CD4-positive, alpha-beta T cell treated with Interleukin-21 for 1 hour (primary cell): ENCODE measurements at regions not wholly inside any gene's neighbourhood (a gene's known extent, or its start where the extent isn't known, plus 50 kb on each side); places are given as distances from the start of the nearest gene placed in this dataset.

Experiments
- DNase-seq: peaks from one replicate; pipeline ENCODE4 v3.0.0-alpha.2; 2020

- no peak for DNase-seq
Measured at GRCh38 chr5:114644576-114644975, 282.7 kb downstream of the KCNN2 start.

- no peak for DNase-seq
Measured at GRCh38 chr5:114636271-114636670, 274.4 kb downstream of the KCNN2 start.

GRCh38 chr5:114634967-114635901 lies 273.4 kb downstream of the KCNN2 start:
- no peak for DNase-seq

DNA sequence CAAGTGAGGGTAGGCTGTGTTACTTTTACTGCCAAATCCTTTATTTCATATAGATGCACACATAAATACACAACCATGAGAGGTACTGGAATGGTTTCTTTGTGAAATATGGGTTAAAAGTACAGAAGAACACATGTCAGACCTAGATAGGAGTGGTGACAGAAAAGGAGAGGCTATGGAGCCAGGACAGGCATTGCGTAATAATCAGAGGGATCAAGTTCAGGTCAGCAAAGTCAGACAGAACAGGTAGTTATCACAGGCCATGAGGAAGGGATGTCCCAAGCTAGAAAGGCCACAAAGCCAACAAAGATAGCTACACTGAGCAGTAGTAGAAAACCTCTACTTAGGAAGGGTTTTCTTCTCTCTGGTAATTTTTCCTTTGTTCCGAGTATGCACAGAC lies 272.6 kb downstream of the KCNN2 start:
- no peak for DNase-seq

DNA sequence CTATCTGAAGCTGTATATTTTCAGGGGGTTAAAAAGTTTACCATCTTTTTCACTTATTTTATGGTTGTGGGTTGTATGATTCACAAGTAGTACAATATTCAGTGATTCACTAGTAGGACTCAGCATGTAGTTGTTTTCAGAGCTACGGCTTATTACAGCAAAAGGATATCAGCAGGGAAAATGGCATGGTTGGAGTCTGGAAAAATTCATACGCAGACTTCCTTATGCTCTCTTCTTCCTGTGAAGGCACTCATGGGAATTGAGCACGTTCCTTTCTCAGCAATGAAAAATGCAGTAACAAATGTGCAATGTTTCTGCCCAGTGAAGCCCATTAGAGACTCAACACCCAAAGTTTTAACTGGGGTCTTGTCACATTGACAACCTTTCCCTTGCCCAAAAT lies 250.5 kb downstream of the KCNN2 start:
- DNase-seq = no peak

- DNase-seq = no peak
Measured at GRCh38 chr5:114581136-114581535, 219.3 kb downstream of the KCNN2 start.

DNA sequence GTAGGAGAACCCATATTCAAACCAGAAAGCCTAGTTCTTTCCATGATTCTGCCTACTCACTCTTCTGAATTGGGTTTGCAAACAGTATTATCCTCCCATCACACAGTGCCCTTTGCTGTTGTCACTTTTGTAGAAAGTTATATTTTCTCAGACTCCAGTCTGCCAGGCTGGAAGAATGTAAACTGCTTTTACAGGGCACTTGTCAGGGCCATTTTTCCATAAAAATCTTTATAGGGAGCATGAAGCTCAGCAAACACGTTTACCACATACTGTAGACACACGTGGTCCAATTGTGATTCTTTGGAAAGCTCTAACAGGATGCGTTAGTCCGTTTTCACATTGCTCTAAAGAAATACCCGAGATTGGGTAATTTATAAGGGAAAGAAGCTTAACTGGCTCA lies 204.0 kb downstream of the KCNN2 start:
- DNase-seq = no peak

DNA sequence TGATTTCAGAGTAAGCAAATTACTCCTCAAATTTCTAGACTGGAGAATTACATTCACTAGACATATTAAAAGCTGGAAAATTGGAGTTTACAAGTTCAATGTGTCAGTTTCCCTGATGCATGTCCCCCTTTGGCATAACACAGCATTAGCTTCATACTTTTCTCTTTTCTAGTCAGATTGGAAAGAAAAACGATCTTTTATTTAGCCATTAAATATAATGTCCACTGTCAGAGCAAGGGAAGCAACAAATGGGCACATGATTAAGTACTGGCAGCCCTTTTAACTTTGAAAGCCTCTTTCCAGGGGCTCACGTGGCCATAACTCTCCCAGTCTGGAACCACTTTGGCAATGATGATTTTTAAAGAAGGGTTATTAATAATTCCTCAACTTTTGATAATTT lies 203.3 kb downstream of the KCNN2 start:
- no peak for DNase-seq

GRCh38 chr5:114561415-114561814 lies 199.5 kb downstream of the KCNN2 start:
- no peak for DNase-seq
